HCT116 (cell line): ENCODE measurements at regions not wholly inside any gene's neighbourhood (a gene's known extent, or its start where the extent isn't known, plus 50 kb on each side); places are given as distances from the start of the nearest gene placed in this dataset.

Experiments
- ATAC-seq: fragments of 200-7000 bp; cut with Tn5 transposase; 2 replicates; pipeline ENCODE4 v1.9.1; 2020; ENCODE audit warnings: mild to moderate bottlenecking, moderate library complexity
- BruUV-seq: library from RNA; stranded (reverse); fragments of 400-500 nt; replicated peaks from 2 replicates; lab custom pipeline; 2021; lab: Mats Ljungman, UMichigan
- CTCF ChIA-PET: fragments of 300-600 bp; sonication (Branson Sonifier 250); formaldehyde crosslinking; loops from one replicate; lab custom pipeline; 2021; ENCODE audit warnings: antibody characterized with exemption; lab: Charles Lee
- POLR2A ChIA-PET: fragments of 300-600, 350-600 bp; sonication (Branson Sonifier 250); formaldehyde crosslinking; loops from one replicate; lab custom pipeline; 2021; ENCODE audit warnings: antibody characterized with exemption; lab: Charles Lee
- RAD21 ChIA-PET, 2 experiments: fragments of 300-600 bp; sonication (Branson Sonifier 250); formaldehyde crosslinking; loops; one replicate each; lab custom pipeline; 2023; ENCODE audit warnings: low total read pairs in 2 of 2; ENCODE audit not compliant: uncharacterized antibody in 2 of 2, unreplicated experiment in 2 of 2, low non-redundant PET in 1 of 2; lab: Charles Lee
- DNase-seq: peaks from one replicate; pipeline ENCODE4 v3.0.0-alpha.2; 2010; ENCODE audit warnings: low read depth, low spot score
- H2AFZ ChIP-seq: fragments of 200-600 bp; shearing (Covaris generic), sonication (generic); 2 replicates; pipeline ENCODE4 v1.6.1; 2017; ENCODE audit warnings: low read depth, mixed run types, mixed read lengths, antibody characterized with exemption, low read length; ENCODE audit not compliant: poor library complexity, severe bottlenecking
- H3K27ac ChIP-seq: 2 replicates; pipeline ENCODE4 v1.5.1; 2012; ENCODE audit warnings: low read depth, low read length
- H3K27me3 ChIP-seq: fragments of 200-600 bp; sonication (generic); 2 replicates; pipeline ENCODE4 v1.6.1; 2016; ENCODE audit warnings: mixed run types, low read length, mixed read lengths; ENCODE audit not compliant: insufficient read depth
- H3K36me3 ChIP-seq, 2 experiments: fragments of 200-500 bp in 1 of 2; fragments of 200-600 bp in 1 of 2; sonication (Bioruptor generic) in 1 of 2; sonication (generic) in 1 of 2; 2 replicates each; pipeline versions ENCODE4 v1.5.1 to v1.6.1; 2014 to 2016; ENCODE audit warnings: low read length in 2 of 2, inconsistent platforms in 1 of 2, mixed read lengths in 1 of 2, mixed run types in 1 of 2; ENCODE audit not compliant: insufficient read depth in 2 of 2, control insufficient read depth in 1 of 2
- H3K4me1 ChIP-seq, 2 experiments: fragments of 200-600 bp in 1 of 2; sonication (generic) in 1 of 2; 2 replicates each; pipeline versions ENCODE4 v1.5.1 to v1.6.1; 2012 to 2017; ENCODE audit warnings: low read length in 2 of 2, inconsistent platforms in 1 of 2, mild to moderate bottlenecking in 1 of 2, mixed read lengths in 1 of 2, mixed run types in 1 of 2, moderate library complexity in 1 of 2; ENCODE audit not compliant: insufficient read depth in 2 of 2, control insufficient read depth in 1 of 2
- H3K4me2 ChIP-seq: fragments of 200-600 bp; sonication (generic); 2 replicates; pipeline ENCODE4 v1.6.1; 2017; ENCODE audit warnings: mixed run types, low read length, mixed read lengths
- H3K4me3 ChIP-seq, 2 experiments: fragments of 200-600 bp in 1 of 2; sonication (generic) in 1 of 2; replicated peaks in 1 of 2; 2 replicates each; pipeline ENCODE4 v1.5.1; 2011 to 2016; ENCODE audit warnings: low read length in 2 of 2, control low read depth in 1 of 2, low read depth in 1 of 2, mild to moderate bottlenecking in 1 of 2, mixed read lengths in 1 of 2, mixed run types in 1 of 2
- H3K79me2 ChIP-seq: fragments of 200-600 bp; sonication (generic); 2 replicates; pipeline ENCODE4 v1.6.1; 2017; ENCODE audit warnings: mild to moderate bottlenecking, mixed run types, low read length, moderate library complexity, mixed read lengths; ENCODE audit not compliant: insufficient read depth
- H3K9ac ChIP-seq: fragments of 200-600 bp; sonication (generic); 2 replicates; pipeline ENCODE4 v1.6.1; 2016; ENCODE audit warnings: low read length, mixed read lengths
- H3K9me2 ChIP-seq: fragments of 200-600 bp; sonication (generic), shearing (Covaris generic); 2 replicates; pipeline ENCODE4 v1.6.1; 2017; ENCODE audit warnings: mixed run types, mild to moderate bottlenecking, moderate library complexity; ENCODE audit not compliant: insufficient read depth
- H3K9me3 ChIP-seq, 2 experiments: fragments of 200-500 bp in 1 of 2; fragments of 200-600 bp in 1 of 2; sonication (Bioruptor generic) in 1 of 2; sonication (generic) in 1 of 2; 2 replicates each; pipeline ENCODE4 v1.6.1; 2014 to 2017; ENCODE audit warnings: low read length in 2 of 2, mixed read lengths in 2 of 2, inconsistent platforms in 1 of 2, low read depth in 1 of 2, mild to moderate bottlenecking in 1 of 2, mixed run types in 1 of 2, moderate library complexity in 1 of 2; ENCODE audit not compliant: control insufficient read depth in 1 of 2, insufficient read depth in 1 of 2
- H4K20me1 ChIP-seq: fragments of 200-600 bp; sonication (generic), shearing (Covaris generic); 2 replicates; pipeline ENCODE4 v1.6.1; 2017; ENCODE audit warnings: mixed run types, mild to moderate bottlenecking, moderate library complexity; ENCODE audit not compliant: insufficient read depth
- CBX3 ChIP-seq: IDR thresholded peaks from 2 replicates; pipeline ENCODE4 v1.6.1; 2012; ENCODE audit warnings: low read depth
- CEBPB ChIP-seq: IDR thresholded peaks from 2 replicates; pipeline ENCODE4 v1.6.1; 2012; ENCODE audit warnings: low read depth
- EGR1 ChIP-seq: IDR thresholded peaks from 2 replicates; pipeline ENCODE4 v1.6.1; 2012; ENCODE audit warnings: low read depth
- ELF1 ChIP-seq: IDR thresholded peaks from 2 replicates; pipeline ENCODE4 v1.6.1; 2012; ENCODE audit warnings: low read depth, borderline replicate concordance
- EZH2 ChIP-seq: fragments of 200-600 bp; sonication (generic); IDR thresholded peaks from 2 replicates; pipeline ENCODE4 v1.6.1; 2017; ENCODE audit warnings: antibody characterized with exemption, mixed run types
- EZH2phosphoT487 ChIP-seq: fragments of 200-600 bp; IDR thresholded peaks from 2 replicates; pipeline ENCODE4 v1.6.1; 2018; ENCODE audit warnings: antibody characterized with exemption, borderline replicate concordance
- FOSL1 ChIP-seq: IDR thresholded peaks from 2 replicates; pipeline ENCODE4 v1.6.1; 2012; ENCODE audit warnings: low read depth
- JUND ChIP-seq: IDR thresholded peaks from 2 replicates; pipeline ENCODE4 v1.6.1; 2012
- POLR2A ChIP-seq: IDR thresholded peaks from 2 replicates; pipeline ENCODE4 v1.7.0; 2011; ENCODE audit warnings: borderline replicate concordance; ENCODE audit not compliant: insufficient read depth, insufficient read length; ENCODE audit errors: extremely low read depth
- RAD21 ChIP-seq: IDR thresholded peaks from 2 replicates; pipeline ENCODE4 v1.6.1; 2012; ENCODE audit warnings: low read depth, mild to moderate bottlenecking
- SP1 ChIP-seq: IDR thresholded peaks from 2 replicates; pipeline ENCODE4 v1.6.1; 2012; ENCODE audit warnings: low read depth
- SRF ChIP-seq: IDR thresholded peaks from 2 replicates; pipeline ENCODE4 v1.6.1; 2012; ENCODE audit warnings: low read depth
- TCF7L2 ChIP-seq: IDR thresholded peaks from 2 replicates; pipeline ENCODE4 v1.7.0; 2011; ENCODE audit warnings: borderline replicate concordance, inconsistent platforms; ENCODE audit not compliant: insufficient read depth, insufficient read length; ENCODE audit errors: extremely low read depth
- ZFX ChIP-seq: fragments of 450-650 bp; IDR thresholded peaks from 2 replicates; pipeline ENCODE4 v1.6.1; 2017
- ZNF274 ChIP-seq: fragments of 200-500 bp; sonication (Bioruptor generic); IDR thresholded peaks from 2 replicates; pipeline ENCODE4 v1.6.1; 2014; ENCODE audit warnings: mild to moderate bottlenecking, low read depth, low read length, inconsistent platforms
- intact Hi-C: fragments of 100-400 bp; cut with micrococcal nuclease; formaldehyde crosslinking; loops from 2 replicates; pipeline ENCODE4 v1.10.0; 2022
- TF ChIP-seq, protein P1 (sequence below): IDR thresholded peaks from 2 replicates; pipeline ENCODE4 v1.6.1; 2012
- TF ChIP-seq, protein P2 (sequence below): IDR thresholded peaks from 2 replicates; pipeline ENCODE4 v1.6.1; 2012
- TF ChIP-seq, protein P3 (sequence below): IDR thresholded peaks from 2 replicates; pipeline ENCODE4 v1.6.1; 2011; ENCODE audit warnings: mild to moderate bottlenecking, low read length, moderate library complexity; ENCODE audit not compliant: insufficient replicate concordance; ENCODE audit errors: extremely low read depth

DNA sequence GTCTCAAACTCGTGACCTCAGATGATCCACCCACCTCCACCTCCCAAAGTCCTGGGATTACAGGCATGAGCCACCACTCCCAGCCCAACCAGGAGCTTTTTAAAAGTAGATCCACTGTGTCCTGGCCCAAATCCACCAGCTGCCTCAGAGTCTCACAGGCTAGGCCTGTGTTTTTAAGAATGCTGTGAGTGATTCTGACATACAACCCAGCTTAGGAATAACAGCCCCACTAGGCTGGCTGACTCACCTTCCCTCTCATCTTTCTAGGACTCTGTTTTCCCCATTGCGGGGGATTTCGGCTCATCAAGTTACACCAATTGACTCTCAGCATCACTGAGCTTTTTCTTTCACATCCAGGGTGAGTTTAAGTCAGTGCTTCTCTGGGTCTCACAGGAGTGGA, 207.6 kb downstream of the SKIDA1 start:
- no peak overlapping the region for H3K4me3 ChIP-seq
- RAD21 ChIA-PET: interaction anchor here in 1 of 2 experiments (0.6 kb wide), 1 partner anchor 13 kb away, joined by 3 read pairs; no protein-coding TSS in a partner anchor
- no peaks in the 10 kb centered on the region for H3K9me2 ChIP-seq
- CTCF ChIA-PET: no interaction called here
- intact Hi-C loops: no loop called here
- ATAC-seq (no peak), DNase-seq (no peak)
- H3K79me2 ChIP-seq: no peaks in the 10 kb centered on the region
- POLR2A ChIA-PET: interaction anchor here (1.4 kb wide), 1 partner anchor 14 kb away, joined by 5 read pairs; no protein-coding TSS in a partner anchor
- TF ChIP-seq JUND (no peak), ZFX (no peak), RAD21 (no peak), EGR1 (no peak), CBX3 (no peak), ZNF274 (no peak), CEBPB (no peak)
- TF ChIP-seq, protein P1, sequence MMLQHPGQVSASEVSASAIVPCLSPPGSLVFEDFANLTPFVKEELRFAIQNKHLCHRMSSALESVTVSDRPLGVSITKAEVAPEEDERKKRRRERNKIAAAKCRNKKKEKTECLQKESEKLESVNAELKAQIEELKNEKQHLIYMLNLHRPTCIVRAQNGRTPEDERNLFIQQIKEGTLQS: no peak
- TF ChIP-seq, protein P2, sequence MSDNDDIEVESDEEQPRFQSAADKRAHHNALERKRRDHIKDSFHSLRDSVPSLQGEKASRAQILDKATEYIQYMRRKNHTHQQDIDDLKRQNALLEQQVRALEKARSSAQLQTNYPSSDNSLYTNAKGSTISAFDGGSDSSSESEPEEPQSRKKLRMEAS: no peak
- peaks cover 46 to 56% of the 10 kb centered on the region in 2 experiments for H3K4me1 ChIP-seq
- H3K4me2 ChIP-seq: peak overlapping the region; percentile 1; the same call in 1 of the 2 replicates
- BruUV-seq: no TSS peak
- no peaks in the 10 kb centered on the region for H3K27me3 ChIP-seq
- no peaks in the 10 kb centered on the region for H4K20me1 ChIP-seq
- no peaks in the 10 kb centered on the region for H3K36me3 ChIP-seq
- H3K9ac ChIP-seq: no peak overlapping the region
- peak overlapping the region; percentile 67 for H2AFZ ChIP-seq
- H3K27ac ChIP-seq: no peak overlapping the region; the same call in 1 of the 2 replicates
- H3K9me3 ChIP-seq: no peaks in the 10 kb centered on the region

DNA sequence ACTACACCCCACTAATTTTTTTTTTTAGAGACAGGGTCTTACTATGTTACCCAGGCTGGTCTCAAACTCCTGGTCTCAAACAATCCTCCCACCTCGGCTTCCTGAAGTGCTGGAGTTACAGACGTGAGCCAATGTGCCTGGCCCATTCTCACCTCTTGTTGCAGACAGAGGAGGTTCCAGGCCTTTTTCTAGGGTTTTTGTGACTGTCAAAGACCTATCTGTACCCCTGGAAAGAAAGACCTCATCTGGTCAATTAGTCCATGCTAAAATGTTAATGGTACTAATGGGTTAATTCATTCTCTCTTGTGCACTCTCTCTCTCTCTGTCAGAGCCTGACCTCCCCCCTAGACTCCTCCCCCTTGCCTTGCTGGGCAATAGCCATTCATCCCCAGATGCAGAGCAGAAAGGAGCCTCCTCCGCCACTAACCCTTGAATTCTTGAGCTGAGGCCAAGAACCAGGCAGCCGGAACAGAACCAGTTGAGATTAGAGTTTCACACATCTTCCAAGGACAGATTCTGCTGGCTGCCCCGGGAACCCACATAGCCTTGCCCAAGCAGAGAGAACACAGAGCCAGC, 209.7 kb downstream of the SKIDA1 start:
- ChIA-PET POLR2A (no interaction called here), RAD21 (no interaction called here), CTCF (no interaction called here)
- Histone ChIP-seq H3K27ac (peak overlapping the region; percentile 74), H3K9me2 (no peaks in the 10 kb centered on the region), H3K36me3 (no peaks in the 10 kb centered on the region), H3K27me3 (no peaks in the 10 kb centered on the region), H3K9me3 (no peaks in the 10 kb centered on the region), H4K20me1 (no peaks in the 10 kb centered on the region), H3K4me2 (peak overlapping the region; percentile 74), H3K9ac (peak overlapping the region; percentile 33), H3K4me1 (peaks cover 46 to 58% of the 10 kb centered on the region in 2 experiments), H3K4me3 (peak overlapping the region in 1 of 2 experiments; percentile 28; a peak in 2 of 4 replicates), H2AFZ (peak overlapping the region; percentile 47)
- BruUV-seq: no TSS peak
- intact Hi-C loops: no loop called here
- ATAC-seq: peak; percentile 86
- TF ChIP-seq EZH2: no peak
- TF ChIP-seq SP1: peak; percentile 39
- no peak for TF ChIP-seq ELF1
- TF ChIP-seq, protein P2: no peak
- 0 out of 2 replicates have a peak, but pooled peaks have one; percentile 18 for TF ChIP-seq JUND
- TF ChIP-seq CBX3: no peak
- TF ChIP-seq FOSL1: peak; percentile 17; the same call in 1 of the 2 replicates
- TF ChIP-seq EZH2phosphoT487: no peak
- TF ChIP-seq, protein P3, sequence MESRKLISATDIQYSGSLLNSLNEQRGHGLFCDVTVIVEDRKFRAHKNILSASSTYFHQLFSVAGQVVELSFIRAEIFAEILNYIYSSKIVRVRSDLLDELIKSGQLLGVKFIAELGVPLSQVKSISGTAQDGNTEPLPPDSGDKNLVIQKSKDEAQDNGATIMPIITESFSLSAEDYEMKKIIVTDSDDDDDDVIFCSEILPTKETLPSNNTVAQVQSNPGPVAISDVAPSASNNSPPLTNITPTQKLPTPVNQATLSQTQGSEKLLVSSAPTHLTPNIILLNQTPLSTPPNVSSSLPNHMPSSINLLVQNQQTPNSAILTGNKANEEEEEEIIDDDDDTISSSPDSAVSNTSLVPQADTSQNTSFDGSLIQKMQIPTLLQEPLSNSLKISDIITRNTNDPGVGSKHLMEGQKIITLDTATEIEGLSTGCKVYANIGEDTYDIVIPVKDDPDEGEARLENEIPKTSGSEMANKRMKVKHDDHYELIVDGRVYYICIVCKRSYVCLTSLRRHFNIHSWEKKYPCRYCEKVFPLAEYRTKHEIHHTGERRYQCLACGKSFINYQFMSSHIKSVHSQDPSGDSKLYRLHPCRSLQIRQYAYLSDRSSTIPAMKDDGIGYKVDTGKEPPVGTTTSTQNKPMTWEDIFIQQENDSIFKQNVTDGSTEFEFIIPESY: no peak
- TF ChIP-seq TCF7L2: peak; percentile 47
- peak; percentile 55 for TF ChIP-seq POLR2A
- no peak for TF ChIP-seq ZFX
- TF ChIP-seq SRF: no peak
- TF ChIP-seq, all 23 proteins: peak for 5
- H3K79me2 ChIP-seq: no peaks in the 10 kb centered on the region
- no peak for DNase-seq
